GM12892 (cell line): ENCODE measurements at regions not wholly inside any gene's neighbourhood (a gene's known extent, or its start where the extent isn't known, plus 50 kb on each side); places are given as distances from the start of the nearest gene placed in this dataset.

ENCODE experiments used
- POLR2A ChIP-seq: IDR thresholded peaks from 2 replicates; pipeline ENCODE4 v1.6.1; 2011; ENCODE audit warnings: low read depth, low read length, control low read depth
- POLR2AphosphoS5 ChIP-seq: IDR thresholded peaks from 2 replicates; pipeline ENCODE4 v1.6.1; 2011; ENCODE audit warnings: low read depth, low read length, control low read depth
- TAF1 ChIP-seq: IDR thresholded peaks from 2 replicates; pipeline ENCODE4 v1.6.1; 2011; ENCODE audit warnings: low read depth, mild to moderate bottlenecking, control low read depth, low read length, borderline replicate concordance

- TF ChIP-seq POLR2AphosphoS5 (no peak), POLR2A (no peak), TAF1 (no peak)
These were observed 114.9 kb upstream of the MEF2A start for GRCh38 chr15:99450896-99451358.
